ENCODE measurements at regions not wholly inside any gene's neighbourhood (a gene's known extent, or its start where the extent isn't known, plus 50 kb on each side); places are given as distances from the start of the nearest gene placed in this dataset.

- TF ChIP-seq ZNF17 (CRISPR knock-in tag; IDR thresholded peaks at IDR 0.05) (no peak), MNT (IDR thresholded peaks at IDR 0.05) (no peak), ZNF10 (CRISPR knock-in tag; IDR thresholded peaks at IDR 0.05; ENCODE audit: borderline replicate concordance, low read depth) (no peak), CREB3 (CRISPR knock-in tag; IDR thresholded peaks at IDR 0.05) (no peak), ZBTB14 (CRISPR knock-in tag; IDR thresholded peaks at IDR 0.05) (no peak)
Measured at GRCh38 chr18:70448588-70448987, 159.7 kb downstream of the SOCS6 start (continued).

GRCh38 chr18:70446063-70446462 lies 157.2 kb downstream of the SOCS6 start:
- Histone ChIP-seq H4K20me1 (ENCODE audit: insufficient read depth, low read length) (no peaks in the 10 kb centered on the region), H3K36me3 (replicated peaks in 1 of 2; ENCODE audit: control insufficient read depth in 1 of 2, insufficient read depth in 2 of 2, low read length in 2 of 2) (no peaks in the 10 kb centered on the region), H3K27me3 (ENCODE audit: control insufficient read depth in 1 of 2, insufficient read depth in 2 of 2, low read length in 2 of 2) (no peaks in the 10 kb centered on the region), H3K9me3 (ENCODE audit: low read length) (peaks cover 28% of the 10 kb centered on the region), H3K9ac (ENCODE audit: insufficient read depth, low read depth, low read length) (peak overlapping the region; percentile 52; the same call in 1 of the 2 replicates), H3K4me3 (replicated peaks in 1 of 3; ENCODE audit: insufficient read depth in 1 of 3, low read depth in 2 of 3, low read length in 3 of 3) (peak overlapping the region; percentile 31 to 42 (median 32)), H3K27ac (ENCODE audit: extremely low read length, insufficient read depth, low read length) (no peak overlapping the region), H3K4me2 (ENCODE audit: low read depth, low read length) (peak overlapping the region; percentile 77), H3K4me1 (ENCODE audit: insufficient read depth, low read length) (peaks cover 17% of the 10 kb centered on the region; the same call in 1 of the 2 replicates), H2AFZ (ENCODE audit: low read length) (peak overlapping the region; percentile 92), H3K79me2 (ENCODE audit: insufficient read depth, low read length) (no peaks in the 10 kb centered on the region)
- no peak for DNase-seq (ENCODE audit: low spot score)
- ATAC-seq: peak; percentile 74
- no peak for FAIRE-seq
- ChIA-PET POLR2A (no interaction called here), CTCF (ENCODE audit: low intra/inter-chr PET ratio, low total read pairs) (no interaction called here)
- BruUV-seq (replicated peaks): no TSS peak
- in situ Hi-C loops (cut with HindIII; ENCODE audit: extremely low pct_ligation_motif_present, low pct_unique_long_range_greater_than_20kb): loop anchor here (5.0 kb wide), 1 partner anchor 239 kb away; the partner anchor contains the start of gene RTTN
- WGBS (ENCODE audit: low lambda C conversion rate): 15% methylated on average over 3 of the region's 3 CpGs
- TF ChIP-seq ZNF414 (CRISPR knock-in tag; IDR thresholded peaks at IDR 0.05) (no peak), STAT5B (CRISPR knock-in tag; IDR thresholded peaks at IDR 0.05) (no peak), ZBTB33 (CRISPR knock-in tag; IDR thresholded peaks at IDR 0.05) (no peak), ZNF570 (CRISPR knock-in tag; IDR thresholded peaks at IDR 0.05; ENCODE audit: borderline replicate concordance) (no peak), DBP (CRISPR knock-in tag; IDR thresholded peaks at IDR 0.05; ENCODE audit: not compliant biosample characterization) (no peak), ARID2 (CRISPR knock-in tag; IDR thresholded peaks at IDR 0.05; ENCODE audit: borderline replicate concordance) (no peak)
- intact Hi-C loops (cut with micrococcal nuclease; ENCODE audit: unreplicated experiment): no loop called here

Data from HepG2 (cell line).